Pancreas (tissue), 2 donors: ENCODE measurements at regions not wholly inside any gene's neighbourhood (a gene's known extent, or its start where the extent isn't known, plus 50 kb on each side); places are given as distances from the start of the nearest gene placed in this dataset.

ENCODE experiments used
- microRNA-seq, 2 donors: library from miRNA; unstranded; fragments of <30 nt; microRNA quantifications; one replicate each; pipeline versions ENCODE4 to v1.1.0, GENCODE V29; 2019 to 2020
- donor health status: DM: no; HTN: no; CAD: no; lungs with moderate emphysema.
- donor health status: DM: no; HTN: no; CAD: no.

Small RNAs in the stretch of these regions (microRNA-seq; reads per million reads assigned to microRNA genes)
- 0 reads per million in 2 donors for gene MIR1268A
